GM12892 (cell line): ENCODE measurements at regions not wholly inside any gene's neighbourhood (a gene's known extent, or its start where the extent isn't known, plus 50 kb on each side); places are given as distances from the start of the nearest gene placed in this dataset.

Source experiments
- POLR2AphosphoS5 ChIP-seq: IDR thresholded peaks from 2 replicates; pipeline ENCODE4 v1.6.1; 2011; ENCODE audit warnings: low read depth, low read length, control low read depth
- TAF1 ChIP-seq: IDR thresholded peaks from 2 replicates; pipeline ENCODE4 v1.6.1; 2011; ENCODE audit warnings: low read depth, mild to moderate bottlenecking, control low read depth, low read length, borderline replicate concordance

DNA sequence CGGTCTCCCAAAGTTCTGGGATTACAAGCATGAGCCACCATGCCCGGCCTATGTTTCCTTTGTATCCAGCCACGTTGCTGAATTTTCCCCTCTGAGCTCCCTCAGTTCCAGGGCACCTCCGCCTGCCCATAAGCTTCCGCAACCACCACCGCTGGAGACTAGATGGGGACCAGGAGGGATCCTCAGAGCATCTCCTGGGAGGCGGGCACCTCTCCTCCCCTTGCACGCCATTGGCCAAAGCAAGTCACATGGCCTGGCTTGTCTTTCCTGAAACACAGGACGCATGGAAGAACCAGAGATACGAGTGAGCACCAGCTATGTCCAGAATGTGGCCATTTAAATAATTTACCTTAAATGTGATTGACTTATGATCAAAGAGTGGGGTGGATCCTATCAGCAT is 388.3 kb downstream of the BRD1 start:
- TF ChIP-seq POLR2AphosphoS5 (no peak), TAF1 (no peak)
